NCI-H69 (cell line): ENCODE measurements at regions not wholly inside any gene's neighbourhood (a gene's known extent, or its start where the extent isn't known, plus 50 kb on each side); places are given as distances from the start of the nearest gene placed in this dataset.

ENCODE experiments used
- DNase-seq: peaks from one replicate; lab custom pipeline; 2025; lab: John Stamatoyannopoulos, UW

- DNase-seq: no peak
Measured at GRCh38 chr19:5392486-5392885, 51.9 kb upstream of the PTPRS start.

GRCh38 chr19:5393088-5393487 is 52.5 kb upstream of the PTPRS start:
- no peak for DNase-seq

- DNase-seq: peak; percentile 13
Measured at GRCh38 chr19:5394551-5395505, 54.2 kb upstream of the PTPRS start.

DNA sequence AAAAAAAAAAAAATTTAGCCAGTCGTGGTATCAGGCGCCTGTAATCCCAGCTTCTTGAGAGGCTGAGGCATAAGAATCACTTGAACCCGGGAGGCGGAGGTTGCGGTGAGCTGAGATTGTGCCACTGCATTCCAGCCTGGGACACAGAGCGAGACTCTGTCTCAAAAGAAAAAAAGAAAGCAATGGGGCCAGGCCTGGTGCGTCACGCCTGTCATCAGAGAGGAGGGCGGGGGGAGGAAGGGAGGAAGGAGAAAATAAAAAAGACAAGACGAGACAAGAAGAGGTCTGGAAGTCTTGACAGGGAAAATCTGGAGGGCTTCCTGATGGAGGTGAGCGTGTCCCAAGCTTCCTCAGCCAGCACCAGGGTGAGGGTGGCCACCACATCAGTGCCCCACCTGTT is 54.9 kb upstream of the PTPRS start:
- DNase-seq: no peak

- peak; percentile 17 for DNase-seq
Measured at GRCh38 chr19:5396096-5396939, 55.7 kb upstream of the PTPRS start.

DNA sequence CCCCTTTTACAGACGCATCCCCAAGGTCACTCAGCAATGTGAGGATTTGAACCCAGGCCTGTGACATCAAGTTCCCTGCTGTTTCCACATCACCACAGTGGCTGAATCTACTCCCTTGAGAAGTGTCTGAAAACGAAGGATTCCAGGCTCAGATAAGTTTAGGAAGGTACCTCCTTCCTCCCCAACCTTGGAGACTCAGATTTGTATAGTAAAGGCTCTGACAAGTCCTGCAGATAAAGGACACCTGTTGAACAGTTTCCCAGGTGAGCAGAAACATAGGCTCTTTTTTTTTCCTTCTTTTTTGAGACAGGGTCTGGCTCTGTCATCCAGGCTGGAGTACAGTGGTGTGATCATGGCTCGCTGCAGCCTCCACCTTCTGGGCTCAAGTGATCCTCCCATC is 56.4 kb upstream of the PTPRS start:
- DNase-seq: no peak

DNA sequence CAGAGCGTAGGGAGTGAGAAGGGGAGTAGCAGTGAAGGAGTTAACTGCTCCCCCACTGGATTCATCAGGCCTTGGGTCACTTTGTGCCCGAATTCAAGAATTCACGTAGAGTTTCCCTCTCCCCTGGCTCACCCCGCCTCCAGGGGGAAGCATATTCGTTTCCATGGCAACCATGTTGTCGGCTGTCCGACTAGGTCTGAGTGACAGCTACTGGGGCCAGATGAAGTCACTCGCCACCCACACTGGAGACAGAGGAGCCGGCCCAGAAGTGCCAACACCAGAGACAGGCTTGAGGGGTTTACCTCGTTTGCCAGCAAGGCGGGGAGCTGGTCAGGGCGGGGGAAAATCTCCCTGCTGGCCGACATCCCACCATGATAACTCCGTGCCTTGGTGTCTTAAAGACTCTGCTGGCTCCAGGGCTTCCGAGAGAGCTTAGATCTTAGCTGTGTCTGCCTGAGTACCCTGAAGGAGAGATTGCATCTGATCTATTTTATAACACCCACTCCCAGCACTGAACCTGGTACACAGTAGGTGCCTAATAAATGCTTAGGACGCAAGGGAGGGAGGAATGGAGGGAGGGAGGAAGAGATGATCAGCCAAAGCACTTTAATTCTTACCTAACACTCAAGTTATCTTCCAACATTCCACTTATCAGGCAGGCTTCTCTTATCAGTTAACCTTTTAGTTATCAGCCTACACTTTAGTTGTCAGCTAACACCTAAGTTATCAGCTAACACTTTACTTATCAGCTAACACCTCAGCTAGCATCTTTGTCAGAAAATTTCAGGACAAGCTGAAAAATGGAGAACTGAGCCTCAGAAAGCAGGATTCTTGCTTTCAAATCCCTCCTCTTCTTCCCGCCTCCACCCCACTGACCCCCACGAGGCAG is 57.2 kb upstream of the ZNRF4 start:
- DNase-seq: peak; percentile 16

- no peak for DNase-seq
Measured at GRCh38 chr19:5398693-5399057, 56.5 kb upstream of the ZNRF4 start.

DNA sequence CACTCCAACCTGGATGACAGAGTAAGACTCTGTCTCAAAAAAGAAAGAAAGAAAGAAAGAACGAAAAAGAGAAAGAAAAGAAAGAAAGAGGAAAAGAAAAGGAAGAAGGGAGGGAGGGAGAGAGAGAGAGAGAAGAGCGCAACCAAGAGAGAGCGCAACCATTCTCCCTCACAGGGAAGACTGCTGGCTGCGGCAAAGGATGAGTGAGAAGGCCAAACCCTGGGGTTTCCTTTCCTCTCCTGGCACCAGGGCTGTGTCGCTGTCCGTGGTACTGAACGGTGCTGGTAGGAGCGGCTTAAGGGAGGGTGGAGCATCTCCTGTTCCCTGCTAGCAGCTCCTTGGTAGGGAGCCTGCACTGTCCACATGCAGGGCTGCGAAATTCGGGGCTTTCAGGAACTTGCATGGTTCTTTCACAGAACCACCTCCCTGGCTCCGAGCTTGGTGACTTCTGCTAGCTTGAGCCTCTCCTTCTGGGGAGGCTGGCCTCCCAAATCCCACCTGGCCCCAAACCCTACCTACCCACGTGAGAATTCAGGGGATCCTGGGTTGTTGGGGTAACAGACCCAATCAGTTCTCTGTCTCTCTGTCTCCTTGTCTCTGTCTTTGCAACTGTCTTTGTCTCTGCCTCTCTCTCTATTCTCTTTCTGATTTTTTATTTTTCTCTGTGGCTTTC is 51.1 kb upstream of the ZNRF4 start:
- DNase-seq: no peak
